CD4-positive, alpha-beta T cell treated with Interleukin-10 for 1 hour (primary cell): ENCODE measurements at regions not wholly inside any gene's neighbourhood (a gene's known extent, or its start where the extent isn't known, plus 50 kb on each side); places are given as distances from the start of the nearest gene placed in this dataset.

Experiments used
- DNase-seq: peaks from one replicate; pipeline ENCODE4 v3.0.0-alpha.2; 2020

DNA sequence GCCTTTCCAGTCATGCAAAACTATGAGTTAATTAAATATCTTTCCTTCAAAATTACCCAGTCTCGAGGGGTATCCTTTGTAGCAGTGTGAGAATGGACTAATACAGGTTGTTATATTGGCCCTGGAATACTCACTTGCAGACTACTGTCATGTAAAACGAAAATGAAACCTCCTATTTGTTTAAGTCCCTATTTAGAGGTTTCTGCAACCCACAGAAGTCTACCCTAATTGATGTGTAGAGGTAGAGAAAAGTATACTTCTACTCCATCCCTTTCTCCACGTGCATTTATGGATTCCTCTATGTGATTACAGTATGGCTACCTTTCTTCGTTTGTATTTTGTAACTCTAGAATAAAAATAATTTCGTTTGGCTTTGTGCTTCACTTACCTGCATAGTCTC, 371.1 kb downstream of the FSCB start:
- no peak for DNase-seq

- DNase-seq: no peak
Measured at GRCh38 chr14:44131861-44132260, 375.2 kb downstream of the FSCB start.

GRCh38 chr14:44113769-44114730, 393.0 kb downstream of the FSCB start:
- no peak for DNase-seq

- DNase-seq: no peak
Measured at GRCh38 chr14:44112774-44113460, 394.2 kb downstream of the FSCB start.

- DNase-seq: no peak
Measured at GRCh38 chr14:44109036-44109435, 398.0 kb downstream of the FSCB start.

GRCh38 chr14:44108601-44109000, 398.5 kb downstream of the FSCB start:
- DNase-seq: no peak

DNA sequence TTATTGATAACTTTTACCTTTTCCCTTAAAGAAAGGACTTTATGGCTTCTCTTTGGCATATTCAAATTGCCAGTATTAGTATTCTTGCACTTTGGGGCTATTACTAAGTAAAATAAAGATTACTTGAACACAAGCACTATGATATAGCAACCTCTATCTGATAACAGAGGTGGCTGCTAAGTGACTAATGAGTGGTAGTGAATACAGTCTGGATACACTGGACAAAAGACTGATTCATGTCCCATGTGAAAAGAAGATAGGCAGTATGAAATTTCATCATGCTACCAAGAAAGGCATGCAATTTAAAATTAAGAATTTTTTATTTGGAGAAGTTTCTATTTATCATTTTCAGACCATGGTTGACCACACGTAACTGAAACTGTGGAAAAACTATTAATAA, 399.9 kb downstream of the FSCB start:
- DNase-seq: no peak

DNA sequence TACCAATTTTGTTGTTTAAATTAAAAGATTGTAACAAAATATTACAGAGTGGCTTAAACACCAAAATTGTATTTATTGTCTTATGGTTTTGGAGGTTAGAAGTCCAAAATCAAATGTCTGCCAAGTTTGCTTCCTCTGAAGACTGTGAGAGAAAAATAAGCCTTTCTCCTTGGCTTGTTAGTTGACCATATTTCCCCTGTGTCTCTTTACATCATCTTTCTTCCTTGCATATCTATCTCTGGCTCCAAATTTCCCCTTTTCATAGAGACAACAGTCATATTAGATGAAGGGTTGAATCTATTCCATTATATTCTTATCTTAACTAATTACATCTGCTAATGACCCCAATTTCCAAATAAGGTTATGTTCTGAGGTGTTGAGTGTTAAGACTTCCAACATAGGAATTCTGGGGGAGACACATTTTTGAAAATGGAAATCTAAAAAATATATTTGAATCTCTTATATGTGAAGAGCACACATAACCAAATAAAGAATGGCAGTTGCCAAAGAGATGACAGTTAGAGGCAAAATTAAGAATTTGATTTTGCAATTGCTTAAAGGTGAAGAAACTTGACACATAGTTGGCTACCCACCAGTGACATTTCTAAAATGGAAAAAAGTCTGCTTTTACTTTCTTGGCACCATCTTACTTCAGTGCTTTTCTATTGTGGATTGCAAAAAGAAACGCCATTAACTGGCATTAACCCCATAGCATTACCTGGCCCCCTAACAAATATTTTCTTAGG, 407.2 kb downstream of the FSCB start:
- DNase-seq: no peak

GRCh38 chr14:44081146-44081545, 425.9 kb downstream of the FSCB start:
- no peak for DNase-seq

DNA sequence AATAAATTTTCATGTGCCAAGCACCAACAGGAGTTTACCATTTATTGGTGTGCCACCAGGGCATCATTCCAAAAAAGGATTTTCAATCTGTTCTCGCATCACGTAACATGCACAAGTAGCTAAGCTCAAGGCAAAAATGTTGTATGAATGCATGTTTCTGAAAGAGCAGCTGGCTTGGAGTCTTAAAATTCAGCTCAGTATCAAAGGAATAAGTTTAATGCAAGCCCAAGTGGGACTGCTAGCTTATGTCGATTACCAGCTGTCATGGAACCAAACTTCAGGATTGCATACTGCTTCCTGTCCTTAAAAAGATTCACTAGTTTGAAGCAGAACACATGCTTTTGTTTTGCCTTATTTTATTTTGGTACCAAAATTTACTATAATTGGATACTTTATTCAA, 437.0 kb downstream of the FSCB start:
- DNase-seq: no peak

GRCh38 chr14:44053422-44053821, 453.7 kb downstream of the FSCB start:
- no peak for DNase-seq

- no peak for DNase-seq
Measured at GRCh38 chr14:44041700-44042099, 465.4 kb downstream of the FSCB start.

DNA sequence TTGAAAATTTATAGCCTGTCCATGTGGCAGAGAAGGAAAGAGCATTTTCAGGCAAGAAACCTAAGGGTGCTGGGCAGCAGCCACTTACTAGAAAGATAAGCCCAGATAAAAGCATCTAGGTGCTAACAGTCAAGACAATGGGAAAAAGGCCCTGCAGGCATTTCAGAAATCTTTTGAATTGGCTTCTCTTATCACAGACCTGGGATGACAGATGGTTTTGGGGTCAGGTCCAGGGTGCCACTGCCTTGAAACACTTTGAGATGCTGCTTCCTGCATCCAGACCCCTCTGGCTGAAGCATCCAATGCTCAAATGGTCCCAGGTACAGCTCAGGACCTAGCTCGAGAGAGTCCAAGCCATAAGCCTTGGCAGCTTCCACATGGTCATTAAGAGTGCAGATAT, 466.5 kb downstream of the FSCB start:
- no peak for DNase-seq

- DNase-seq: no peak
Measured at GRCh38 chr14:44036248-44036647, 470.8 kb downstream of the FSCB start.

DNA sequence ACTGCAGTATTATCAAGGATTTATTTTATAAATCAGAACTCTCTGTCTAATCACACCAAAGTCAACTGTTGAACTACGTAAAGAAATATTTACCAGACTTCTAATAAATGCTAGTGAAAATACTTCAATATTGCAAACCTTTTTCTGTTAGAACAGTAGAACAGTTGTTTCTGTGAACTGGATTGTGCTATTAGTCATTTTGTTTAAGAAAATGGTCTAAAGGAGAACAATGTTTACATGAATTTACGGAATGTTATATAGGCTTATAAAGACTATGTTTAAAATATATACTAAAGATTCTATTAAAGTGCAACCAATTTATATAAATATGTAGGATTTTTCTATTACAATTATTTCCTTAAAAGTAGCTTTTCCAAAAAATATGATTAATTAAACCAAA, 471.4 kb downstream of the FSCB start:
- DNase-seq: no peak

GRCh38 chr14:44030831-44031383, 476.2 kb downstream of the FSCB start:
- no peak for DNase-seq

- no peak for DNase-seq
Measured at GRCh38 chr14:44029933-44030332, 477.1 kb downstream of the FSCB start.

GRCh38 chr14:44027397-44027796, 479.7 kb downstream of the FSCB start:
- no peak for DNase-seq

DNA sequence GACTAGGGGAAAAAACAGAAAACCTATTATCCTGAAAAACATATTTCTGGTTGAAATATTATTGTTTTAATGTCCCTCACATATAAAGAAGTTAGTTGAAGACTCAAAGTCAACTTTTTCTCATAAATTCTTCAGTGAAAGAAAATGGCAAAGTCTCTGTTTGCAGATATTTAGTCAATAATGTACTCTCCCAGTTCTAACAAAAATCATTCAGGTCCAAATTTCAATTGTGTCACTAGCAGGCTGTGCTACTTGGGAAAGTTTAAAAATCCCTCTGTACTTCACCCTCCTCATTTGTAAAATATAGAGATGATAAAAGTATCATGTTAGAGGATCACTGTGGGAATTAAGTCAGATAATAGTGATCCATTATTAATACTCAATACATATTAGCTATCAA, 496.5 kb downstream of the FSCB start:
- DNase-seq: no peak

- DNase-seq: no peak
Measured at GRCh38 chr14:44010071-44010470, 497.0 kb downstream of the FSCB start.

- no peak for DNase-seq
Measured at GRCh38 chr14:44009642-44010041, 497.4 kb downstream of the FSCB start.

- DNase-seq: no peak
Measured at GRCh38 chr14:43988989-43989388, 518.1 kb downstream of the FSCB start.

DNA sequence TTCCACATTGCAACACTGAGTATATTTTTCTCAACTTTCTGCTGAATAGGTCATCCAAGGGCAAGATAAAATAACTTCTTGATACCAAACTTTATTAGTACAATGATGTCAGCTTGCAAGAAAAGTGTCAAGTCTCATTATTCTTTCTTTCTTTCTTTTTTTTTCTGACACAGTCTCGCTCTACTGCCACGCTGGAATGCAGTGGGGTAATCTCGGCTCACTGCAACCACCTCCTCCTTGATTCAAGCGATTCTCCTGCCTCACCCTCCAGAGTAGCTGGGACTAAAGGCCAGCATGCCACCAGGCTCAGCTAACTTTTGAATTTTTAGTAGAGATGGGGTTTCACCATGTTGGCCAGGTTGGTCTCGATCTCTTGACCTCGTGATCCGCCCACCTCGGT, 523.4 kb downstream of the FSCB start:
- DNase-seq: no peak
